LNCAP (cell line): ENCODE measurements at regions not wholly inside any gene's neighbourhood (a gene's known extent, or its start where the extent isn't known, plus 50 kb on each side); places are given as distances from the start of the nearest gene placed in this dataset.

Experiments
- TF ChIP-seq, protein P1 (sequence below): fragments of 450-650 bp; IDR thresholded peaks from 2 replicates; pipeline ENCODE4 v1.5.1; 2017; ENCODE audit warnings: mild to moderate bottlenecking

- TF ChIP-seq, protein P1, sequence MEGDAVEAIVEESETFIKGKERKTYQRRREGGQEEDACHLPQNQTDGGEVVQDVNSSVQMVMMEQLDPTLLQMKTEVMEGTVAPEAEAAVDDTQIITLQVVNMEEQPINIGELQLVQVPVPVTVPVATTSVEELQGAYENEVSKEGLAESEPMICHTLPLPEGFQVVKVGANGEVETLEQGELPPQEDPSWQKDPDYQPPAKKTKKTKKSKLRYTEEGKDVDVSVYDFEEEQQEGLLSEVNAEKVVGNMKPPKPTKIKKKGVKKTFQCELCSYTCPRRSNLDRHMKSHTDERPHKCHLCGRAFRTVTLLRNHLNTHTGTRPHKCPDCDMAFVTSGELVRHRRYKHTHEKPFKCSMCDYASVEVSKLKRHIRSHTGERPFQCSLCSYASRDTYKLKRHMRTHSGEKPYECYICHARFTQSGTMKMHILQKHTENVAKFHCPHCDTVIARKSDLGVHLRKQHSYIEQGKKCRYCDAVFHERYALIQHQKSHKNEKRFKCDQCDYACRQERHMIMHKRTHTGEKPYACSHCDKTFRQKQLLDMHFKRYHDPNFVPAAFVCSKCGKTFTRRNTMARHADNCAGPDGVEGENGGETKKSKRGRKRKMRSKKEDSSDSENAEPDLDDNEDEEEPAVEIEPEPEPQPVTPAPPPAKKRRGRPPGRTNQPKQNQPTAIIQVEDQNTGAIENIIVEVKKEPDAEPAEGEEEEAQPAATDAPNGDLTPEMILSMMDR: peak; percentile 64; the same call in 1 of the 2 replicates
Measured at GRCh38 chr6:120056085-120056484, 706.5 kb upstream of the MAN1A1 start.

DNA sequence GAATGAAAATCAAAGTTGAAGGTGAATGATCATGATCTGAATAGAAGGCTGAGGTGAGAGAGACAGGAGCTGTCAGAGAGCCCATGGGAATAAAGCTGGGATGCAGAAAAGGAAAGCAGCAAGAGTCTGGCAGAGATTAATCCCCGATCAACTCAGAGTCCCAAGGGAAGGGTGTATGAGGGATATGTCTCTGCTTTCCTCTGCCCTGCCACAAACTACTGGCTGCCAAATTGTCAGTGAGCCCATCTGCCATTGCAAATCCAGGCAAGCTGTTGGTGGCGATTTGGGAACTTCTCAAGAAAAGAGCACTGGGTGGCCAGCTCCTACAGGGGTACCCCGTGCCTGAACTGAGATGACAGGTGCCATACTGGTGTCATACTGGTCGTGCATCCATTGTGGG, 705.5 kb upstream of the MAN1A1 start:
- TF ChIP-seq, protein P1: no peak

GRCh38 chr6:120039664-120040063, 690.1 kb upstream of the MAN1A1 start:
- TF ChIP-seq, protein P1: no peak

GRCh38 chr6:120031837-120032236, 682.3 kb upstream of the MAN1A1 start:
- TF ChIP-seq, protein P1: no peak

- TF ChIP-seq, protein P1: no peak
Measured at GRCh38 chr6:120026791-120027190, 677.2 kb upstream of the MAN1A1 start.

GRCh38 chr6:120010075-120010474, 660.5 kb upstream of the MAN1A1 start:
- TF ChIP-seq, protein P1: no peak

GRCh38 chr6:120005292-120005976, 655.9 kb upstream of the MAN1A1 start:
- TF ChIP-seq, protein P1: no peak
